ENCODE measurements at regions not wholly inside any gene's neighbourhood (a gene's known extent, or its start where the extent isn't known, plus 50 kb on each side); places are given as distances from the start of the nearest gene placed in this dataset.

- TF ChIP-seq CTCF (IDR thresholded peaks at IDR 0.05; ENCODE audit: unreplicated experiment) = no peak
- no peak overlapping the region for H3K27ac Mint-ChIP-seq
- peaks cover 40% of the 10 kb centered on the region for H3K4me1 Mint-ChIP-seq
Observed at GRCh38 chr5:123751670-123752069, 239.7 kb downstream of the CSNK1G3 start.

GRCh38 chr5:123748239-123748638 lies 236.3 kb downstream of the CSNK1G3 start:
- peaks cover 14% of the 10 kb centered on the region for H3K4me1 Mint-ChIP-seq
- no peak for TF ChIP-seq CTCF (IDR thresholded peaks at IDR 0.05; ENCODE audit: unreplicated experiment)
- H3K36me3 Mint-ChIP-seq = no peaks in the 10 kb centered on the region
- H3K27me3 Mint-ChIP-seq (ENCODE audit: low read depth) = no peaks in the 10 kb centered on the region
- H3K4me3 Mint-ChIP-seq = no peak overlapping the region
- DNase-seq (ENCODE audit: low spot score in 2 of 2, unreplicated experiment in 2 of 2) = no peak
- H3K9me3 Mint-ChIP-seq = no peaks in the 10 kb centered on the region
- H3K27ac Mint-ChIP-seq = no peak overlapping the region

More at GRCh38 chr5:123751670-123752069, 239.7 kb downstream of the CSNK1G3 start:
- Mint-ChIP-seq H3K4me3 (no peak overlapping the region), H3K27me3 (ENCODE audit: low read depth) (no peaks in the 10 kb centered on the region), H3K9me3 (no peaks in the 10 kb centered on the region), H3K36me3 (no peaks in the 10 kb centered on the region)
- DNase-seq (ENCODE audit: low spot score in 2 of 2, unreplicated experiment in 2 of 2) = no peak

GRCh38 chr5:123746683-123747360 lies 234.8 kb downstream of the CSNK1G3 start:
- peaks cover 4% of the 10 kb centered on the region for H3K9me3 Mint-ChIP-seq
- peaks cover 4% of the 10 kb centered on the region for H3K4me1 Mint-ChIP-seq
- no peaks in the 10 kb centered on the region for H3K36me3 Mint-ChIP-seq
- DNase-seq (ENCODE audit: low spot score in 2 of 2, unreplicated experiment in 2 of 2) = no peak
- H3K4me3 Mint-ChIP-seq = no peak overlapping the region
- H3K27me3 Mint-ChIP-seq (ENCODE audit: low read depth) = no peaks in the 10 kb centered on the region
- TF ChIP-seq CTCF (IDR thresholded peaks at IDR 0.05; ENCODE audit: unreplicated experiment) = no peak
- H3K27ac Mint-ChIP-seq = peak overlapping the region; percentile 15

GRCh38 chr5:123743990-123744583 lies 232.1 kb downstream of the CSNK1G3 start:
- DNase-seq (ENCODE audit: low spot score in 2 of 2, unreplicated experiment in 2 of 2) = no peak
- H3K27me3 Mint-ChIP-seq (ENCODE audit: low read depth) = no peaks in the 10 kb centered on the region
- H3K27ac Mint-ChIP-seq = no peak overlapping the region
- H3K4me3 Mint-ChIP-seq = no peak overlapping the region
- H3K36me3 Mint-ChIP-seq = no peaks in the 10 kb centered on the region
- no peak for TF ChIP-seq CTCF (IDR thresholded peaks at IDR 0.05; ENCODE audit: unreplicated experiment)
- peaks cover 11% of the 10 kb centered on the region for H3K9me3 Mint-ChIP-seq
- H3K4me1 Mint-ChIP-seq = peaks cover 4% of the 10 kb centered on the region

GRCh38 chr5:123735384-123735783 lies 223.4 kb downstream of the CSNK1G3 start:
- Mint-ChIP-seq H3K4me1 (no peaks in the 10 kb centered on the region), H3K27ac (no peak overlapping the region)
- no peak for DNase-seq (ENCODE audit: low spot score in 2 of 2, unreplicated experiment in 2 of 2)

More at GRCh38 chr5:123735384-123735783, 223.4 kb downstream of the CSNK1G3 start:
- Mint-ChIP-seq H3K27me3 (ENCODE audit: low read depth) (no peaks in the 10 kb centered on the region), H3K36me3 (peaks cover 14% of the 10 kb centered on the region), H3K4me3 (no peak overlapping the region), H3K9me3 (peaks cover 42% of the 10 kb centered on the region)
- no peak for TF ChIP-seq CTCF (IDR thresholded peaks at IDR 0.05; ENCODE audit: unreplicated experiment)
